Rectal smooth muscle tissue (tissue), 1 donor: ENCODE measurements at regions not wholly inside any gene's neighbourhood (a gene's known extent, or its start where the extent isn't known, plus 50 kb on each side); places are given as distances from the start of the nearest gene placed in this dataset.
"Not testable (repeated sequence)": the region's sequence is repeated elsewhere in the genome, so short reads cannot be mapped to it uniquely, and the experiment has no call there.

ENCODE experiments used
- H3K27ac ChIP-seq: one replicate; pipeline ENCODE4 v1.7.0; 2013; ENCODE audit warnings: low read depth, low read length, inconsistent platforms
- H3K27me3 ChIP-seq: one replicate; pipeline ENCODE4 v1.7.0; 2013; ENCODE audit warnings: low read length; ENCODE audit not compliant: control insufficient read depth, insufficient read depth
- H3K36me3 ChIP-seq: one replicate; pipeline ENCODE4 v1.7.0; 2013; ENCODE audit warnings: low read length; ENCODE audit not compliant: control insufficient read depth, insufficient read depth
- H3K4me1 ChIP-seq: one replicate; pipeline ENCODE4 v1.7.0; 2013; ENCODE audit warnings: low read length; ENCODE audit not compliant: control insufficient read depth, insufficient read depth
- H3K4me3 ChIP-seq: one replicate; pipeline ENCODE4 v1.7.0; 2013; ENCODE audit warnings: low read length
- H3K9ac ChIP-seq: one replicate; pipeline ENCODE4 v1.7.0; 2013; ENCODE audit warnings: low read length

- Histone ChIP-seq H3K4me1 (peaks cover 8% of the 10 kb centered on the region), H3K36me3 (no peaks in the 10 kb centered on the region), H3K27me3 (no peaks in the 10 kb centered on the region), H3K4me3 (no peak overlapping the region), H3K9ac (no peak overlapping the region), H3K27ac (no peak overlapping the region)
These were observed 131.6 kb downstream of the SCG2 start for GRCh38 chr2:223470602-223471001.

GRCh38 chr2:223472771-223473170, 129.4 kb downstream of the SCG2 start:
- Histone ChIP-seq H3K9ac (no peak overlapping the region), H3K4me1 (peaks cover 8% of the 10 kb centered on the region), H3K36me3 (no peaks in the 10 kb centered on the region), H3K4me3 (no peak overlapping the region), H3K27ac (no peak overlapping the region), H3K27me3 (no peaks in the 10 kb centered on the region)

GRCh38 chr2:223474893-223475292, 127.3 kb downstream of the SCG2 start:
- Histone ChIP-seq H3K27me3 (no peaks in the 10 kb centered on the region), H3K9ac (no peak overlapping the region), H3K27ac (no peak overlapping the region), H3K4me3 (no peak overlapping the region), H3K4me1 (peaks cover 4% of the 10 kb centered on the region), H3K36me3 (no peaks in the 10 kb centered on the region)

GRCh38 chr2:223475901-223476300, 126.3 kb downstream of the SCG2 start:
- Histone ChIP-seq H3K4me3 (no peak overlapping the region), H3K36me3 (no peaks in the 10 kb centered on the region), H3K27ac (no peak overlapping the region), H3K4me1 (no peaks in the 10 kb centered on the region), H3K27me3 (no peaks in the 10 kb centered on the region), H3K9ac (no peak overlapping the region)

GRCh38 chr2:223477318-223477717, 124.8 kb downstream of the SCG2 start:
- Histone ChIP-seq H3K9ac (no peak overlapping the region), H3K27me3 (no peaks in the 10 kb centered on the region), H3K4me3 (no peak overlapping the region), H3K27ac (no peak overlapping the region), H3K4me1 (no peaks in the 10 kb centered on the region), H3K36me3 (no peaks in the 10 kb centered on the region)

- H3K9ac ChIP-seq = no peak overlapping the region
- no peak overlapping the region for H3K4me3 ChIP-seq
- H3K4me1 ChIP-seq = no peaks in the 10 kb centered on the region
- no peaks in the 10 kb centered on the region for H3K36me3 ChIP-seq
- no peak overlapping the region for H3K27ac ChIP-seq
- H3K27me3 ChIP-seq = no peaks in the 10 kb centered on the region
These were observed 120.7 kb downstream of the SCG2 start for GRCh38 chr2:223481486-223481885.

- Histone ChIP-seq H3K9ac (no peak overlapping the region), H3K36me3 (no peaks in the 10 kb centered on the region), H3K4me1 (no peaks in the 10 kb centered on the region), H3K4me3 (no peak overlapping the region), H3K27ac (no peak overlapping the region), H3K27me3 (no peaks in the 10 kb centered on the region)
These were observed 115.4 kb downstream of the SCG2 start for GRCh38 chr2:223486751-223487150.

- Histone ChIP-seq H3K9ac (no peak overlapping the region), H3K27me3 (no peaks in the 10 kb centered on the region), H3K4me3 (no peak overlapping the region), H3K4me1 (no peaks in the 10 kb centered on the region), H3K36me3 (no peaks in the 10 kb centered on the region), H3K27ac (no peak overlapping the region)
These were observed 114.8 kb downstream of the SCG2 start for GRCh38 chr2:223487214-223487846.

- Histone ChIP-seq H3K4me1 (no peaks in the 10 kb centered on the region), H3K27me3 (no peaks in the 10 kb centered on the region), H3K9ac (no peak overlapping the region), H3K4me3 (no peak overlapping the region), H3K36me3 (no peaks in the 10 kb centered on the region), H3K27ac (no peak overlapping the region)
These were observed 113.3 kb downstream of the SCG2 start for GRCh38 chr2:223488814-223489213.

- Histone ChIP-seq H3K36me3 (no peaks in the 10 kb centered on the region), H3K27ac (no peak overlapping the region)
These were observed 107.7 kb downstream of the SCG2 start for GRCh38 chr2:223494496-223494895.

GRCh38 chr2:223494942-223495341, 107.2 kb downstream of the SCG2 start:
- no peak overlapping the region for H3K4me3 ChIP-seq
- no peaks in the 10 kb centered on the region for H3K36me3 ChIP-seq
- no peak overlapping the region for H3K27ac ChIP-seq

More at GRCh38 chr2:223494496-223494895, 107.7 kb downstream of the SCG2 start:
- Histone ChIP-seq H3K4me3 (no peak overlapping the region), H3K9ac (no peak overlapping the region), H3K4me1 (no peaks in the 10 kb centered on the region), H3K27me3 (no peaks in the 10 kb centered on the region)

GRCh38 chr2:223496853-223497252, 105.3 kb downstream of the SCG2 start:
- H3K36me3 ChIP-seq, H3K27ac ChIP-seq, H3K4me3 ChIP-seq, H3K9ac ChIP-seq, H3K27me3 ChIP-seq, H3K4me1 ChIP-seq: not testable (repeated sequence)

More at GRCh38 chr2:223494942-223495341, 107.2 kb downstream of the SCG2 start:
- Histone ChIP-seq H3K9ac (no peak overlapping the region), H3K27me3 (no peaks in the 10 kb centered on the region), H3K4me1 (no peaks in the 10 kb centered on the region)

GRCh38 chr2:223500709-223501108, 101.5 kb downstream of the SCG2 start:
- Histone ChIP-seq H3K36me3 (no peaks in the 10 kb centered on the region), H3K27me3 (no peaks in the 10 kb centered on the region), H3K4me1 (no peaks in the 10 kb centered on the region), H3K4me3 (no peak overlapping the region), H3K9ac (no peak overlapping the region), H3K27ac (no peak overlapping the region)
